ENCODE measurements at regions not wholly inside any gene's neighbourhood (a gene's known extent, or its start where the extent isn't known, plus 50 kb on each side); places are given as distances from the start of the nearest gene placed in this dataset.

DNA sequence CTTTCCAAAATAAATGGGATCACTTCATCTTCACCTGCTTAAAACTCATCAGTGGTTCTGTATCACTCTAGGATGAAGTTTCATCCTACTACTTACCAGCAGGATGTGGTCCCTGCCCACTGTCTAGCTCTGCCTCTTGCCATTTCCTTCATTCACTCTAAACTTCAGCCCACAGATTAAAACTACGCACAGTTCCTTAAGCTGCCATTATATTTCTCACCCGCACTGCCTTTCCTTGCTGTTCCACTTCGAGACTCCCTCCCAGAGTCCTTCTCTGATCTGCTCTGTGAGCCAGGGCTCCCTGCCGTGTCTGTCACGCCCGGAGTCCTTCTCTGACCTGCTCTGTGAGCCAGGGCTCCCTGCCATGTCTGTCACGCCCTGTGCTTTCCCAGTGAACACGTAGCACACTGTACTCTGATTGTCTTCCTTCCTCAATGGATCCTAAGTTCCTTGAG, 52.0 kb upstream of the NPAS1 start:
- no TSS peak for BruUV-seq (replicated peaks)
- Histone ChIP-seq H3K36me3 (ENCODE audit: control insufficient read depth in 2 of 2, extremely low read depth in 1 of 2, insufficient read depth in 2 of 2, low read length in 2 of 2) (peaks cover 0 to 4% of the 10 kb centered on the region in 2 experiments), H2AFZ (ENCODE audit: low read depth, low read length) (no peak overlapping the region), H3K4me3 (replicated peaks in 1 of 3; ENCODE audit: insufficient read depth in 1 of 3, low read depth in 1 of 3, low read length in 3 of 3) (no peak overlapping the region), H3K9me3 (replicated peaks; ENCODE audit: control insufficient read depth, insufficient read depth, low read length) (no peaks in the 10 kb centered on the region), H3K27ac (ENCODE audit: insufficient read depth, low read depth, low read length) (no peak overlapping the region), H4K20me1 (replicated peaks; ENCODE audit: control insufficient read depth, extremely low read depth, insufficient read depth, low read length) (no peaks in the 10 kb centered on the region), H3K4me2 (ENCODE audit: insufficient read depth, low read length) (no peak overlapping the region), H3K9ac (replicated peaks; ENCODE audit: extremely low read depth, insufficient read depth, low read length) (no peak overlapping the region), H3K79me2 (ENCODE audit: control insufficient read depth, insufficient read depth, low read length) (peaks cover 1% of the 10 kb centered on the region), H3K27me3 (ENCODE audit: control insufficient read depth in 2 of 2, insufficient read depth in 2 of 2, low read length in 2 of 2) (no peaks in the 10 kb centered on the region), H3K9me1 (replicated peaks; ENCODE audit: control insufficient read depth, extremely low read depth, insufficient read depth, low read length) (no peaks in the 10 kb centered on the region), H3K4me1 (ENCODE audit: control insufficient read depth, extremely low read depth, insufficient read depth, low read length) (peaks cover 10% of the 10 kb centered on the region)
- no peak for TF ChIP-seq FOS (IDR thresholded peaks at IDR 0.05; ENCODE audit: borderline replicate concordance, insufficient read depth, low read length)
- TF ChIP-seq MYC (IDR thresholded peaks at IDR 0.05; ENCODE audit: low read depth, low read length) = no peak
- TF ChIP-seq POLR2A (IDR thresholded peaks at IDR 0.05; ENCODE audit: low read depth, low read length) = no peak
- TF ChIP-seq GATA2 (IDR thresholded peaks at IDR 0.05; ENCODE audit: insufficient read depth, insufficient read length, low read depth, low read length) = no peak
- TF ChIP-seq POLR2AphosphoS5 (IDR thresholded peaks at IDR 0.05; ENCODE audit: insufficient read depth, low read depth, low read length) = no peak
- TF ChIP-seq JUN (IDR thresholded peaks at IDR 0.05; ENCODE audit: borderline replicate concordance, insufficient read depth, insufficient read length, low read depth) = no peak
- TF ChIP-seq, protein P1, sequence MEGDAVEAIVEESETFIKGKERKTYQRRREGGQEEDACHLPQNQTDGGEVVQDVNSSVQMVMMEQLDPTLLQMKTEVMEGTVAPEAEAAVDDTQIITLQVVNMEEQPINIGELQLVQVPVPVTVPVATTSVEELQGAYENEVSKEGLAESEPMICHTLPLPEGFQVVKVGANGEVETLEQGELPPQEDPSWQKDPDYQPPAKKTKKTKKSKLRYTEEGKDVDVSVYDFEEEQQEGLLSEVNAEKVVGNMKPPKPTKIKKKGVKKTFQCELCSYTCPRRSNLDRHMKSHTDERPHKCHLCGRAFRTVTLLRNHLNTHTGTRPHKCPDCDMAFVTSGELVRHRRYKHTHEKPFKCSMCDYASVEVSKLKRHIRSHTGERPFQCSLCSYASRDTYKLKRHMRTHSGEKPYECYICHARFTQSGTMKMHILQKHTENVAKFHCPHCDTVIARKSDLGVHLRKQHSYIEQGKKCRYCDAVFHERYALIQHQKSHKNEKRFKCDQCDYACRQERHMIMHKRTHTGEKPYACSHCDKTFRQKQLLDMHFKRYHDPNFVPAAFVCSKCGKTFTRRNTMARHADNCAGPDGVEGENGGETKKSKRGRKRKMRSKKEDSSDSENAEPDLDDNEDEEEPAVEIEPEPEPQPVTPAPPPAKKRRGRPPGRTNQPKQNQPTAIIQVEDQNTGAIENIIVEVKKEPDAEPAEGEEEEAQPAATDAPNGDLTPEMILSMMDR (IDR thresholded peaks at IDR 0.05; ENCODE audit: extremely low read depth in 1 of 2, insufficient read depth in 1 of 2, low read depth in 1 of 2, low read length in 2 of 2) = no peak
- no peak for TF ChIP-seq EZH2 (IDR thresholded peaks at IDR 0.05; ENCODE audit: borderline replicate concordance, low read depth, low read length, severe bottlenecking)
- TF ChIP-seq, protein P2, sequence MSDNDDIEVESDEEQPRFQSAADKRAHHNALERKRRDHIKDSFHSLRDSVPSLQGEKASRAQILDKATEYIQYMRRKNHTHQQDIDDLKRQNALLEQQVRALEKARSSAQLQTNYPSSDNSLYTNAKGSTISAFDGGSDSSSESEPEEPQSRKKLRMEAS (IDR thresholded peaks at IDR 0.05; ENCODE audit: insufficient read depth, insufficient read length) = no peak
- CTCF ChIA-PET = interaction anchor here (0.9 kb wide), 1 partner anchor 9 kb away, joined by 3 read pairs; no protein-coding TSS in a partner anchor
- no peak for DNase-seq (ENCODE audit: low read depth, low spot score)
- POLR2A ChIA-PET = no interaction called here
- FAIRE-seq = no peak
- intact Hi-C loops (cut with micrococcal nuclease) (no loop called here), dilution Hi-C loops (cut with MboI; ENCODE audit: extremely low pct_ligation_motif_present, low sequenced_read_pairs) (no loop called here)
